ENCODE measurements at regions not wholly inside any gene's neighbourhood (a gene's known extent, or its start where the extent isn't known, plus 50 kb on each side); places are given as distances from the start of the nearest gene placed in this dataset.

- POLR2A ChIA-PET: interaction anchor here (0.6 kb wide), 1 partner anchor 50 kb away, joined by 3 read pairs; no protein-coding TSS in a partner anchor
- H3K4me2 ChIP-seq (ENCODE audit: control insufficient read depth, insufficient read depth): no peak overlapping the region
- peaks cover 0 to 4% of the 10 kb centered on the region in 2 experiments; a peak in 1 of 4 replicates for H3K27me3 ChIP-seq (replicated peaks in 1 of 2; ENCODE audit: control insufficient read depth in 2 of 2, insufficient read depth in 2 of 2, low read length in 1 of 2)
- no peaks in the 10 kb centered on the region; a peak in 1 of 4 replicates for H3K36me3 ChIP-seq (ENCODE audit: control insufficient read depth in 2 of 2, insufficient read depth in 2 of 2, low read length in 1 of 2)
- RAD21 ChIA-PET (ENCODE audit: unreplicated experiment): interaction anchor here (0.5 to 1.1 kb wide), 2 partner anchors 39 to 50 kb away, joined by 3 to 4 read pairs; no protein-coding TSS in a partner anchor
- SMC1A ChIA-PET (ENCODE audit: uncharacterized antibody, unreplicated experiment): interaction anchor here (0.7 to 0.8 kb wide), 2 partner anchors 20 to 57 kb away, joined by 3 to 4 read pairs; no protein-coding TSS in a partner anchor
- H3K4me1 ChIP-seq (ENCODE audit: control insufficient read depth, insufficient read depth, low read length): no peaks in the 10 kb centered on the region
- no peaks in the 10 kb centered on the region for H3K79me2 ChIP-seq (ENCODE audit: control insufficient read depth, insufficient read depth, low read length)
- TF ChIP-seq KAT2A (conservative IDR thresholded peaks at IDR 0.05; ENCODE audit: control insufficient read depth, low read depth, low read length): no peak
- TF ChIP-seq MLLT1 (IDR thresholded peaks at IDR 0.05): no peak
- no peak for TF ChIP-seq ASH2L (IDR thresholded peaks at IDR 0.05; ENCODE audit: borderline replicate concordance, low read depth)
- no peak for TF ChIP-seq ZNF217 (IDR thresholded peaks at IDR 0.05)
- TF ChIP-seq TCF7 (IDR thresholded peaks at IDR 0.05; ENCODE audit: borderline replicate concordance): no peak
- TF ChIP-seq ELK1 (IDR thresholded peaks at IDR 0.05; ENCODE audit: low read depth, low read length): no peak
- no peak for TF ChIP-seq NKRF (conservative IDR thresholded peaks at IDR 0.05)
- TF ChIP-seq ZBTB11 (CRISPR knock-in tag; IDR thresholded peaks at IDR 0.05): no peak
- FAIRE-seq: no peak
- no peak overlapping the region for H3K27ac ChIP-seq (ENCODE audit: control insufficient read depth, insufficient read depth)
- WGBS (ENCODE audit: insufficient coverage, insufficient replicate concordance, low lambda C conversion rate, missing lambda C conversion rate): 36% methylated on average over 5 of the region's 5 CpGs
- H2AFZ ChIP-seq (ENCODE audit: control insufficient read depth, low read depth, low read length): no peak overlapping the region
- BruUV-seq (replicated peaks): no TSS peak
- CTCF ChIA-PET: no interaction called here
- no peak for DNase-seq (ENCODE audit: low read depth, low spot score)
- no peak overlapping the region for H3K4me3 ChIP-seq
- H3K9ac ChIP-seq (ENCODE audit: control insufficient read depth, insufficient read depth, low read length): no peak overlapping the region
- intact Hi-C loops (cut with micrococcal nuclease; ENCODE audit: unreplicated experiment) (loop anchor here (5.0 kb wide), 1 partner anchor 33 kb away; no protein-coding TSS in a partner anchor), in situ Hi-C loops (cut with MboI) (no loop called here)
- H3K9me3 ChIP-seq (replicated peaks; ENCODE audit: control insufficient read depth, insufficient read depth, low read length): no peaks in the 10 kb centered on the region; the same call in 2 of the 3 replicates
- ATAC-seq: no peak
- H4K20me1 ChIP-seq (ENCODE audit: control insufficient read depth, insufficient read depth): no peaks in the 10 kb centered on the region
These were observed 83.3 kb downstream of the CLDN34 start for GRCh38 chrX:10050481-10050880.

Data from GM12878 (cell line).